ENCODE measurements at regions not wholly inside any gene's neighbourhood (a gene's known extent, or its start where the extent isn't known, plus 50 kb on each side); places are given as distances from the start of the nearest gene placed in this dataset.
"Not testable (repeated sequence)": the region's sequence is repeated elsewhere in the genome, so short reads cannot be mapped to it uniquely, and the experiment has no call there.

- no peak for DNase-seq (ENCODE audit: low spot score)
Measured at GRCh38 chr6:82118150-82118562, 129.4 kb downstream of the IBTK start.

- no peak for DNase-seq (ENCODE audit: low spot score)
Measured at GRCh38 chr6:82114748-82115147, 132.8 kb downstream of the IBTK start.

- no peak for DNase-seq (ENCODE audit: low spot score)
Measured at GRCh38 chr6:82113231-82113630, 134.3 kb downstream of the IBTK start.

GRCh38 chr6:82111818-82112217 is 135.7 kb downstream of the IBTK start:
- DNase-seq (ENCODE audit: low spot score), result no peak

GRCh38 chr6:82111114-82111513 is 136.4 kb downstream of the IBTK start:
- DNase-seq (ENCODE audit: low spot score), result no peak

GRCh38 chr6:82103171-82103570 is 144.4 kb downstream of the IBTK start:
- DNase-seq (ENCODE audit: low spot score), result not testable (repeated sequence)

- DNase-seq (ENCODE audit: low spot score), result not testable (repeated sequence)
Measured at GRCh38 chr6:82101374-82102114, 146.0 kb downstream of the IBTK start.

GRCh38 chr6:82100763-82101162 is 146.8 kb downstream of the IBTK start:
- DNase-seq (ENCODE audit: low spot score), result not testable (repeated sequence)

- no peak for DNase-seq (ENCODE audit: low spot score)
Measured at GRCh38 chr6:82097676-82098075, 149.9 kb downstream of the IBTK start.

- no peak for DNase-seq (ENCODE audit: low spot score)
Measured at GRCh38 chr6:82095091-82095490, 152.5 kb downstream of the IBTK start.

GRCh38 chr6:82094166-82094806 is 153.3 kb downstream of the IBTK start:
- no peak for DNase-seq (ENCODE audit: low spot score)

- no peak for DNase-seq (ENCODE audit: low spot score)
Measured at GRCh38 chr6:82088978-82089771, 158.4 kb downstream of the IBTK start.

GRCh38 chr6:82086944-82087343 is 160.6 kb downstream of the IBTK start:
- DNase-seq (ENCODE audit: low spot score), result no peak

GRCh38 chr6:82085701-82086100 is 161.8 kb downstream of the IBTK start:
- no peak for DNase-seq (ENCODE audit: low spot score)

- DNase-seq (ENCODE audit: low spot score), result no peak
Measured at GRCh38 chr6:82084324-82084920, 163.1 kb downstream of the IBTK start.

- no peak for DNase-seq (ENCODE audit: low spot score)
Measured at GRCh38 chr6:82083646-82084045, 163.9 kb downstream of the IBTK start.

GRCh38 chr6:82080767-82081166 is 166.8 kb downstream of the IBTK start:
- no peak for DNase-seq (ENCODE audit: low spot score)

- DNase-seq (ENCODE audit: low spot score), result no peak
Measured at GRCh38 chr6:82078286-82078908, 169.1 kb downstream of the IBTK start.

- no peak for DNase-seq (ENCODE audit: low spot score)
Measured at GRCh38 chr6:82076916-82077315, 170.6 kb downstream of the IBTK start.

- DNase-seq (ENCODE audit: low spot score), result no peak
Measured at GRCh38 chr6:82074556-82074955, 173.0 kb downstream of the IBTK start.

GRCh38 chr6:82073484-82073883 is 174.1 kb downstream of the IBTK start:
- peak; percentile 26 for DNase-seq (ENCODE audit: low spot score)

GRCh38 chr6:82072751-82073150 is 174.8 kb downstream of the IBTK start:
- no peak for DNase-seq (ENCODE audit: low spot score)
